ENCODE measurements at regions not wholly inside any gene's neighbourhood (a gene's known extent, or its start where the extent isn't known, plus 50 kb on each side); places are given as distances from the start of the nearest gene placed in this dataset.

- POLR2A ChIA-PET = no interaction called here
- TF ChIP-seq ZNF280D (tag by site-specific recombination; IDR thresholded peaks at IDR 0.05) (no peak), ZNF112 (tag by site-specific recombination; IDR thresholded peaks at IDR 0.05) (no peak), ZFHX2 (tag by site-specific recombination; conservative IDR thresholded peaks at IDR 0.05) (no peak), ZNF19 (tag by site-specific recombination; IDR thresholded peaks at IDR 0.05; ENCODE audit: low read depth) (no peak), ZSCAN18 (tag by site-specific recombination; IDR thresholded peaks at IDR 0.05) (no peak), BCL6B (tag by site-specific recombination; IDR thresholded peaks at IDR 0.05) (no peak), ZBTB11 (tag by site-specific recombination; conservative IDR thresholded peaks at IDR 0.05; ENCODE audit: low read depth) (no peak), ZNF292 (tag by site-specific recombination; IDR thresholded peaks at IDR 0.05; ENCODE audit: borderline replicate concordance, low read depth) (no peak), ATF2 (tag by site-specific recombination; IDR thresholded peaks at IDR 0.05; ENCODE audit: low read depth) (no peak), SCRT2 (tag by site-specific recombination; IDR thresholded peaks at IDR 0.05) (no peak), SP3 (tag by site-specific recombination; IDR thresholded peaks at IDR 0.05) (no peak)
- Histone ChIP-seq H3K36me3 (ENCODE audit: control insufficient read depth in 2 of 2, insufficient read depth in 1 of 2, low read length in 2 of 2) (no peaks in the 10 kb centered on the region), H3K4me3 (ENCODE audit: low read depth, low read length) (no peak overlapping the region), H3K4me1 (ENCODE audit: control insufficient read depth, insufficient read depth, low read length) (no peaks in the 10 kb centered on the region), H3K27ac (ENCODE audit: extremely low read depth, low read depth, low read length) (no peak overlapping the region), H3K9me3 (ENCODE audit: control insufficient read depth, insufficient read depth, low read depth, low read length) (no peaks in the 10 kb centered on the region)
- CTCF ChIA-PET = no interaction called here
These were observed 159.8 kb upstream of the PRDM1 start for GRCh38 chr6:105926318-105926717.

GRCh38 chr6:105925706-105926105 is 160.4 kb upstream of the PRDM1 start:
- no peaks in the 10 kb centered on the region for H3K9me3 ChIP-seq (ENCODE audit: control insufficient read depth, insufficient read depth, low read depth, low read length)
- no peak overlapping the region for H3K4me3 ChIP-seq (ENCODE audit: low read depth, low read length)
- TF ChIP-seq ZNF677 (tag by site-specific recombination; IDR thresholded peaks at IDR 0.05) (no peak), ZNF26 (tag by site-specific recombination; IDR thresholded peaks at IDR 0.05) (no peak), ZBTB10 (tag by site-specific recombination; IDR thresholded peaks at IDR 0.05) (no peak), MEIS1 (CRISPR knock-in tag; IDR thresholded peaks at IDR 0.05; ENCODE audit: borderline replicate concordance) (no peak), ZNF792 (tag by site-specific recombination; IDR thresholded peaks at IDR 0.05) (no peak), ZNF521 (tag by site-specific recombination; IDR thresholded peaks at IDR 0.05) (no peak), ZNF133 (tag by site-specific recombination; IDR thresholded peaks at IDR 0.05) (no peak), ZNF140 (tag by site-specific recombination; IDR thresholded peaks at IDR 0.05) (no peak), ZBTB1 (tag by site-specific recombination; IDR thresholded peaks at IDR 0.05) (no peak)
- POLR2A ChIA-PET = no interaction called here
- H3K36me3 ChIP-seq (ENCODE audit: control insufficient read depth in 2 of 2, insufficient read depth in 1 of 2, low read length in 2 of 2) = no peaks in the 10 kb centered on the region
- CTCF ChIA-PET = no interaction called here
- H3K4me1 ChIP-seq (ENCODE audit: control insufficient read depth, insufficient read depth, low read length) = no peaks in the 10 kb centered on the region
- H3K27ac ChIP-seq (ENCODE audit: extremely low read depth, low read depth, low read length) = no peak overlapping the region
